ENCODE measurements at regions not wholly inside any gene's neighbourhood (a gene's known extent, or its start where the extent isn't known, plus 50 kb on each side); places are given as distances from the start of the nearest gene placed in this dataset.

- ChIA-PET POLR2A (no interaction called here), CTCF (no interaction called here)
- Histone ChIP-seq H3K27ac (ENCODE audit: low read depth, low read length) (no peak overlapping the region), H3K27me3 (ENCODE audit: control insufficient read depth in 2 of 2, insufficient read depth in 2 of 2, low read length in 2 of 2) (no peaks in the 10 kb centered on the region), H3K36me3 (ENCODE audit: control insufficient read depth in 2 of 3, insufficient read depth in 3 of 3, low read length in 3 of 3) (no peaks in the 10 kb centered on the region), H3K4me1 (ENCODE audit: control insufficient read depth in 2 of 2, insufficient read depth in 2 of 2, low read length in 2 of 2) (no peaks in the 10 kb centered on the region), H3K4me3 (ENCODE audit: low read length) (no peak overlapping the region), H3K9me3 (ENCODE audit: control insufficient read depth in 2 of 3, low read length in 3 of 3) (peaks cover 0 to 9% (median 0%) of the 10 kb centered on the region in 3 experiments)
- Mint-ChIP-seq H3K9me3 (peaks cover 0 to 24% (median 10%) of the 10 kb centered on the region in 11 donors), H3K36me3 (no peaks in the 10 kb centered on the region), H3K4me1 (no peaks in the 10 kb centered on the region), H3K27ac (no peak overlapping the region), H3K27me3 (no peaks in the 10 kb centered on the region), H3K4me3 (no peak overlapping the region)
- intact Hi-C loops (cut with micrococcal nuclease), result no loop called here
- no peak for DNase-seq
- no peak for ATAC-seq
Observed at GRCh38 chr3:175919133-175919532, 1060.0 kb downstream of the NAALADL2 start.

GRCh38 chr3:175916191-175916934, 1057.2 kb downstream of the NAALADL2 start:
- Histone ChIP-seq H3K27ac (ENCODE audit: low read depth, low read length) (no peak overlapping the region), H3K9me3 (ENCODE audit: control insufficient read depth in 2 of 3, low read length in 3 of 3) (peaks cover 0 to 9% (median 0%) of the 10 kb centered on the region in 3 experiments), H3K27me3 (ENCODE audit: control insufficient read depth in 2 of 2, insufficient read depth in 2 of 2, low read length in 2 of 2) (no peaks in the 10 kb centered on the region), H3K36me3 (ENCODE audit: control insufficient read depth in 2 of 3, insufficient read depth in 3 of 3, low read length in 3 of 3) (no peaks in the 10 kb centered on the region), H3K4me1 (ENCODE audit: control insufficient read depth in 2 of 2, insufficient read depth in 2 of 2, low read length in 2 of 2) (no peaks in the 10 kb centered on the region), H3K4me3 (ENCODE audit: low read length) (no peak overlapping the region)
- ChIA-PET POLR2A (no interaction called here), CTCF (no interaction called here)
- H3K27me3 Mint-ChIP-seq, result no peaks in the 10 kb centered on the region
- no peak overlapping the region for H3K27ac Mint-ChIP-seq
- no peak for ATAC-seq
- H3K9me3 Mint-ChIP-seq, result peaks cover 0 to 18% (median 10%) of the 10 kb centered on the region in 11 donors
- H3K4me1 Mint-ChIP-seq, result no peaks in the 10 kb centered on the region
- H3K36me3 Mint-ChIP-seq, result no peaks in the 10 kb centered on the region
- H3K4me3 Mint-ChIP-seq, result no peak overlapping the region
- intact Hi-C loops (cut with micrococcal nuclease), result no loop called here
- DNase-seq, result no peak

- ChIA-PET CTCF (no interaction called here), POLR2A (no interaction called here)
- Mint-ChIP-seq H3K36me3 (peaks cover 0 to 1% (median 0%) of the 10 kb centered on the region in 5 donors), H3K9me3 (peaks cover 2 to 13% (median 9%) of the 10 kb centered on the region in 11 donors), H3K4me1 (no peaks in the 10 kb centered on the region), H3K27ac (no peak overlapping the region), H3K4me3 (no peak overlapping the region), H3K27me3 (no peaks in the 10 kb centered on the region)
- H3K36me3 ChIP-seq (ENCODE audit: control insufficient read depth in 2 of 3, insufficient read depth in 3 of 3, low read length in 3 of 3), result no peaks in the 10 kb centered on the region
- no peak overlapping the region for H3K4me3 ChIP-seq (ENCODE audit: low read length)
- DNase-seq (no peak), ATAC-seq (no peak)
- peaks cover 0 to 9% (median 0%) of the 10 kb centered on the region in 3 experiments for H3K9me3 ChIP-seq (ENCODE audit: control insufficient read depth in 2 of 3, low read length in 3 of 3)
- H3K27ac ChIP-seq (ENCODE audit: low read depth, low read length), result no peak overlapping the region
- H3K4me1 ChIP-seq (ENCODE audit: control insufficient read depth in 2 of 2, insufficient read depth in 2 of 2, low read length in 2 of 2), result no peaks in the 10 kb centered on the region
- intact Hi-C loops (cut with micrococcal nuclease), result no loop called here
- H3K27me3 ChIP-seq (ENCODE audit: control insufficient read depth in 2 of 2, insufficient read depth in 2 of 2, low read length in 2 of 2), result no peaks in the 10 kb centered on the region
Observed at GRCh38 chr3:175914785-175915184, 1055.7 kb downstream of the NAALADL2 start.

- Histone ChIP-seq H3K27ac (ENCODE audit: low read depth, low read length) (no peak overlapping the region), H3K4me3 (ENCODE audit: low read length) (no peak overlapping the region), H3K27me3 (ENCODE audit: control insufficient read depth in 2 of 2, insufficient read depth in 2 of 2, low read length in 2 of 2) (no peaks in the 10 kb centered on the region), H3K9me3 (ENCODE audit: control insufficient read depth in 2 of 3, low read length in 3 of 3) (no peaks in the 10 kb centered on the region), H3K36me3 (ENCODE audit: control insufficient read depth in 2 of 3, insufficient read depth in 3 of 3, low read length in 3 of 3) (no peaks in the 10 kb centered on the region), H3K4me1 (ENCODE audit: control insufficient read depth in 2 of 2, insufficient read depth in 2 of 2, low read length in 2 of 2) (no peaks in the 10 kb centered on the region)
- ChIA-PET POLR2A (no interaction called here), CTCF (no interaction called here)
- H3K4me1 Mint-ChIP-seq, result no peaks in the 10 kb centered on the region
- no peak overlapping the region for H3K27ac Mint-ChIP-seq
- no peak for ATAC-seq
- H3K9me3 Mint-ChIP-seq, result peaks cover 0 to 9% (median 5%) of the 10 kb centered on the region in 11 donors
- no peak overlapping the region for H3K4me3 Mint-ChIP-seq
- H3K36me3 Mint-ChIP-seq, result peaks cover 0 to 4% (median 0%) of the 10 kb centered on the region in 5 donors
- H3K27me3 Mint-ChIP-seq, result no peaks in the 10 kb centered on the region
- DNase-seq, result no peak
- intact Hi-C loops (cut with micrococcal nuclease), result no loop called here
Observed at GRCh38 chr3:175913286-175913685, 1054.2 kb downstream of the NAALADL2 start.

- Mint-ChIP-seq H3K27ac (no peak overlapping the region), H3K36me3 (peaks cover 0 to 4% (median 0%) of the 10 kb centered on the region in 5 donors), H3K4me1 (no peaks in the 10 kb centered on the region), H3K9me3 (peaks cover 0 to 10% (median 4%) of the 10 kb centered on the region in 11 donors), H3K4me3 (no peak overlapping the region), H3K27me3 (no peaks in the 10 kb centered on the region)
- Histone ChIP-seq H3K36me3 (ENCODE audit: control insufficient read depth in 2 of 3, insufficient read depth in 3 of 3, low read length in 3 of 3) (no peaks in the 10 kb centered on the region), H3K27ac (ENCODE audit: low read depth, low read length) (no peak overlapping the region), H3K9me3 (ENCODE audit: control insufficient read depth in 2 of 3, low read length in 3 of 3) (no peaks in the 10 kb centered on the region), H3K27me3 (ENCODE audit: control insufficient read depth in 2 of 2, insufficient read depth in 2 of 2, low read length in 2 of 2) (no peaks in the 10 kb centered on the region), H3K4me1 (ENCODE audit: control insufficient read depth in 2 of 2, insufficient read depth in 2 of 2, low read length in 2 of 2) (no peaks in the 10 kb centered on the region), H3K4me3 (ENCODE audit: low read length) (no peak overlapping the region)
- DNase-seq (no peak), ATAC-seq (no peak)
- CTCF ChIA-PET, result no interaction called here
- POLR2A ChIA-PET, result no interaction called here
- intact Hi-C loops (cut with micrococcal nuclease), result no loop called here
Observed at GRCh38 chr3:175911937-175912336, 1052.8 kb downstream of the NAALADL2 start.

- no peak overlapping the region for H3K4me3 ChIP-seq (ENCODE audit: low read length)
- H3K27me3 Mint-ChIP-seq, result no peaks in the 10 kb centered on the region
- H3K36me3 Mint-ChIP-seq, result no peaks in the 10 kb centered on the region
- H3K4me1 Mint-ChIP-seq, result no peaks in the 10 kb centered on the region
- H3K9me3 Mint-ChIP-seq, result peaks cover 0 to 23% (median 7%) of the 10 kb centered on the region in 11 donors
- no peak for ATAC-seq
- no peak for DNase-seq
- intact Hi-C loops (cut with micrococcal nuclease), result no loop called here
- H3K36me3 ChIP-seq (ENCODE audit: control insufficient read depth in 2 of 3, insufficient read depth in 3 of 3, low read length in 3 of 3), result no peaks in the 10 kb centered on the region
- H3K9me3 ChIP-seq (ENCODE audit: control insufficient read depth in 2 of 3, low read length in 3 of 3), result no peaks in the 10 kb centered on the region
- H3K27ac ChIP-seq (ENCODE audit: low read depth, low read length), result no peak overlapping the region
- ChIA-PET POLR2A (no interaction called here), CTCF (no interaction called here)
- H3K4me1 ChIP-seq (ENCODE audit: control insufficient read depth in 2 of 2, insufficient read depth in 2 of 2, low read length in 2 of 2), result no peaks in the 10 kb centered on the region
- no peaks in the 10 kb centered on the region for H3K27me3 ChIP-seq (ENCODE audit: control insufficient read depth in 2 of 2, insufficient read depth in 2 of 2, low read length in 2 of 2)
- no peak overlapping the region for H3K27ac Mint-ChIP-seq
- H3K4me3 Mint-ChIP-seq, result no peak overlapping the region
Observed at GRCh38 chr3:175902226-175902625, 1043.1 kb downstream of the NAALADL2 start.

- no peak overlapping the region for H3K27ac Mint-ChIP-seq
- intact Hi-C loops (cut with micrococcal nuclease), result no loop called here
- ATAC-seq (no peak), DNase-seq (no peak)
- H3K27ac ChIP-seq (ENCODE audit: low read depth, low read length), result no peak overlapping the region
- H3K4me1 ChIP-seq (ENCODE audit: control insufficient read depth in 2 of 2, insufficient read depth in 2 of 2, low read length in 2 of 2), result no peaks in the 10 kb centered on the region
- H3K9me3 Mint-ChIP-seq, result peaks cover 0 to 18% (median 3%) of the 10 kb centered on the region in 11 donors
- H3K27me3 ChIP-seq (ENCODE audit: control insufficient read depth in 2 of 2, insufficient read depth in 2 of 2, low read length in 2 of 2), result no peaks in the 10 kb centered on the region
- H3K36me3 Mint-ChIP-seq, result no peaks in the 10 kb centered on the region
- H3K9me3 ChIP-seq (ENCODE audit: control insufficient read depth in 2 of 3, low read length in 3 of 3), result no peaks in the 10 kb centered on the region
- H3K4me3 ChIP-seq (ENCODE audit: low read length), result no peak overlapping the region
- no peaks in the 10 kb centered on the region for H3K36me3 ChIP-seq (ENCODE audit: control insufficient read depth in 2 of 3, insufficient read depth in 3 of 3, low read length in 3 of 3)
- ChIA-PET POLR2A (no interaction called here), CTCF (no interaction called here)
- no peak overlapping the region for H3K4me3 Mint-ChIP-seq
- H3K4me1 Mint-ChIP-seq, result no peaks in the 10 kb centered on the region
- H3K27me3 Mint-ChIP-seq, result no peaks in the 10 kb centered on the region
Observed at GRCh38 chr3:175898194-175898593, 1039.1 kb downstream of the NAALADL2 start.
